GM12864 (cell line): ENCODE measurements at regions not wholly inside any gene's neighbourhood (a gene's known extent, or its start where the extent isn't known, plus 50 kb on each side); places are given as distances from the start of the nearest gene placed in this dataset.

ENCODE experiments used
- DNase-seq: peaks from one replicate; pipeline ENCODE4 v3.0.0-alpha.2; 2011; ENCODE audit warnings: low read depth
- H3K4me3 ChIP-seq: 2 replicates; pipeline ENCODE4 v1.5.1; 2011; ENCODE audit warnings: mild to moderate bottlenecking, low read depth, low read length, control low read depth
- TF ChIP-seq, protein P1 (sequence below): IDR thresholded peaks from 2 replicates; pipeline ENCODE4 v1.5.1; 2011; ENCODE audit warnings: low read depth, mild to moderate bottlenecking, moderate library complexity, low read length, control low read depth, inconsistent platforms; ENCODE audit errors: missing control alignments

GRCh38 chr11:28582506-28582905 lies 474.3 kb downstream of the METTL15 start:
- TF ChIP-seq, protein P1, sequence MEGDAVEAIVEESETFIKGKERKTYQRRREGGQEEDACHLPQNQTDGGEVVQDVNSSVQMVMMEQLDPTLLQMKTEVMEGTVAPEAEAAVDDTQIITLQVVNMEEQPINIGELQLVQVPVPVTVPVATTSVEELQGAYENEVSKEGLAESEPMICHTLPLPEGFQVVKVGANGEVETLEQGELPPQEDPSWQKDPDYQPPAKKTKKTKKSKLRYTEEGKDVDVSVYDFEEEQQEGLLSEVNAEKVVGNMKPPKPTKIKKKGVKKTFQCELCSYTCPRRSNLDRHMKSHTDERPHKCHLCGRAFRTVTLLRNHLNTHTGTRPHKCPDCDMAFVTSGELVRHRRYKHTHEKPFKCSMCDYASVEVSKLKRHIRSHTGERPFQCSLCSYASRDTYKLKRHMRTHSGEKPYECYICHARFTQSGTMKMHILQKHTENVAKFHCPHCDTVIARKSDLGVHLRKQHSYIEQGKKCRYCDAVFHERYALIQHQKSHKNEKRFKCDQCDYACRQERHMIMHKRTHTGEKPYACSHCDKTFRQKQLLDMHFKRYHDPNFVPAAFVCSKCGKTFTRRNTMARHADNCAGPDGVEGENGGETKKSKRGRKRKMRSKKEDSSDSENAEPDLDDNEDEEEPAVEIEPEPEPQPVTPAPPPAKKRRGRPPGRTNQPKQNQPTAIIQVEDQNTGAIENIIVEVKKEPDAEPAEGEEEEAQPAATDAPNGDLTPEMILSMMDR, result no peak
- H3K4me3 ChIP-seq, result no peak overlapping the region
- DNase-seq, result no peak

DNA sequence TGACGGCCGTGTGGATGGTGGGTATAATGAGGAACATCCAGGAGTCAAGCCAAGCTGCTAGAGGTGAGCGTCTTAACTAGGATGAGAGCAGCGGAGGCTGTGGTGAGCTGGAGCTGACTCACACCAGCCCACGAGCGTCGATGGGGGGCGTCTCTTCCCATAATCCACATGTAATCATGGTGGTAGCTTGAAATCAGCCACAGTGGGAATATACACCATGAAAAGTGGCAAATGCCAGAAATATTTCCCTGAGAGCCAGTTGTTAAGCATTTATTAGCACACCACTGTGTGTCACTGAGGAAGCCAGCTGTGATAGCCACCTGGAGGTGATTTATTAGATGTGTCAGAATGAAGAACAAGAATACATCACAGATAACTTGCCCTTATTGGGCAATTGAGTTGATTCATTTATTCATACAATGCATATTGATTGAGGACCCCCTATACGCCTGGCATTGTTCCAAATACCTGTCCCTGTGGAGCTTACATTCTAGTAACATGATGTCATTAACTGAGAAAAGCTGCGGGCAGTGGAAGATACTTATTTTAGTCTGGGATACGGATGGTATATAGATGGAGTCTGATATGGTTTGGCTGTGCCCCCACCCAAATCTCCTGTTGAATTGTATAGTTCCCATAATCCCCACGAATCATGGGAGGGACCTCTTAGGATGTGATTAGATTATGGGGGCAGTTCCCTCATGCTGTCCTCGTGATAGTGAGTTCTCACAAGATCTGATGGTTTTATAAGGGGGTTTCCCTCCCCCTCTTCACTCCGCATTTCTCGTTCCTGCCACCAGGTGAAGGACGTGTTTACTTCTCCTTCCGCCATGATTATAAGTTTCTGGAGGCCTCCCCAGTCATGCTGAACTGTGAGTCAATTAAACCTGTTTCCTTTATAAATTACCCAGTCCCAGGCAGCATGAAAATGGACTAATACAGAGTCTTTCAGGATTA lies 473.4 kb downstream of the METTL15 start:
- TF ChIP-seq, protein P1, result peak; percentile 9
- DNase-seq, result no peak
- H3K4me3 ChIP-seq, result no peak overlapping the region

DNA sequence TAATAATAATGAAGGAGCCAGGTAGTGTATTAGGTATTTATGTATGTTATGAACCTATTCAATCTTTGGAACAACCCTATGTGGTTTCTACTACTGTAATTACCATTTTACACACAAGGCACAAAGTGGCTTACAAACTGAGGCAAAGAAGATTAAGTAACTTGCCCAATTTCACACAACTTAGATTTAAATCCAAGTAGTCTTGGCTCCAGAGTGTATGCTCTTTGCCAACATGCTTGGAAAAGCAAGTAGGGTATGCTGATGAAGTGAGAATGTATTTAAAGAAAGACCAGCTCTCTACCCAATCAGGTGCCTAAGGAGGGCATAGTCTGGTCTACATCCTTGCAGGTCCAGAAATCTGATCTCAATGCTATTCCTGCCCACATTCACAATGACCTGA lies 463.2 kb downstream of the METTL15 start:
- DNase-seq, result no peak
- TF ChIP-seq, protein P1, result no peak
- no peak overlapping the region for H3K4me3 ChIP-seq

DNA sequence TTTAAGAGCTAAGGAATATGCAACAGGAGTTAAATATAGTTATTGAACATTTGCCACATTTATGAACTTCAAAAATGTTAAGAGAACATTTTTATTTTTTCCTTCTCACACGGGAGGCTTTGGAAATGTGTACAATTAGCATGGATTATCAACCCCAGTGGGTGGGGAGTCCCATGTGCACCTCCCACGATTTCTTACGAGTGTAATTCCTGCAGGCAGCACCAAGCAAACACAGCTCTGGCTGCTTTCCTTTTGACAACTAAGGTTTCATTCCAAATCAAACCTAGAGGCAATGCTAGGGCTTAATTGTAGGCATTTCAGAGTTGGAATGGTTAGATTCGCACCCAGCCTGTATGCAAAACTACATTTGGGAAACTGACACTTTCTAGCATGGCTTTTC lies 460.9 kb downstream of the METTL15 start:
- no peak overlapping the region for H3K4me3 ChIP-seq
- TF ChIP-seq, protein P1, result no peak
- no peak for DNase-seq

- no peak overlapping the region for H3K4me3 ChIP-seq
- TF ChIP-seq, protein P1, result no peak
- DNase-seq, result no peak
Measured at GRCh38 chr11:28566339-28567089, 458.3 kb downstream of the METTL15 start.

DNA sequence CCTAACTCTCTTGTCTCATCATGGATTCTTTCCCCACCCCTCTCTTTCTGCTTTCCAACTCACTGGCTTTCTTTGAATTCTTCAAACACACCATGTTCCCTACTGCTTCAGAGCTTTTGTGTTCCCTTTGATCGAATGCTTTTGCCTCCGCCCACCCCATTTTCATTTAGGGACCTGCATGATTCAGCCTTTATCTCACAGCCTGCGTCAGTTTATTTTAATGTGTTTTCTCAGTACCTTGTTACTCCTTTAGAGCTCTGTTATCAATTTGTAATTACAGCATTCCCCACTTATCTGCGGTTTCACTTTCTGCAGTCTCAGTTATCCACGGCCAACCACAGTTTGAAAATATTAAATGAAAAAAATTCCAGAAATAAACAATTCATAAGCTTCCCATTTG lies 451.3 kb downstream of the METTL15 start:
- TF ChIP-seq, protein P1, result no peak
- no peak overlapping the region for H3K4me3 ChIP-seq
- DNase-seq, result no peak
